ENCODE measurements at regions not wholly inside any gene's neighbourhood (a gene's known extent, or its start where the extent isn't known, plus 50 kb on each side); places are given as distances from the start of the nearest gene placed in this dataset.
"Not testable (repeated sequence)": the region's sequence is repeated elsewhere in the genome, so short reads cannot be mapped to it uniquely, and the experiment has no call there.

- CTCF ChIA-PET (ENCODE audit: unreplicated experiment); POLR2A ChIA-PET; H4K20me1 ChIP-seq (ENCODE audit: insufficient read depth, low read length); intact Hi-C loops (cut with micrococcal nuclease; ENCODE audit: unreplicated experiment); H3K4me3 ChIP-seq (ENCODE audit: low read depth, low read length, poor library complexity, severe bottlenecking); H3K36me3 ChIP-seq (ENCODE audit: insufficient read depth, low read length); H3K9me2 ChIP-seq (ENCODE audit: insufficient read depth, low read length); H2AFZ ChIP-seq (ENCODE audit: low read length); BruUV-seq (replicated peaks); DNase-seq (ENCODE audit: low spot score); H3K9me3 ChIP-seq (ENCODE audit: low read length); H3K4me2 ChIP-seq (ENCODE audit: low read length); H3K27ac ChIP-seq (ENCODE audit: low read depth, low read length, poor library complexity, severe bottlenecking); H3K4me1 ChIP-seq (ENCODE audit: insufficient read depth, low read length, poor library complexity, severe bottlenecking); H3K79me2 ChIP-seq (ENCODE audit: insufficient read depth, low read depth, low read length): not testable (repeated sequence)
Observed at GRCh38 chr7:32662509-32662908, 167.2 kb downstream of the AVL9 start.

GRCh38 chr7:32661929-32662328, 166.6 kb downstream of the AVL9 start:
- Histone ChIP-seq H3K9me2 (ENCODE audit: insufficient read depth, low read length) (no peaks in the 10 kb centered on the region), H3K4me2 (ENCODE audit: low read length) (no peak overlapping the region), H2AFZ (ENCODE audit: low read length) (no peak overlapping the region), H3K36me3 (ENCODE audit: insufficient read depth, low read length) (no peaks in the 10 kb centered on the region), H3K4me1 (ENCODE audit: insufficient read depth, low read length, poor library complexity, severe bottlenecking) (no peaks in the 10 kb centered on the region), H3K27ac (ENCODE audit: low read depth, low read length, poor library complexity, severe bottlenecking) (no peak overlapping the region), H3K9me3 (ENCODE audit: low read length) (no peaks in the 10 kb centered on the region), H3K79me2 (ENCODE audit: insufficient read depth, low read depth, low read length) (no peaks in the 10 kb centered on the region), H4K20me1 (ENCODE audit: insufficient read depth, low read length) (no peaks in the 10 kb centered on the region), H3K4me3 (ENCODE audit: low read depth, low read length, poor library complexity, severe bottlenecking) (no peak overlapping the region)
- ChIA-PET POLR2A (interaction anchor here (0.7 kb wide), 1 partner anchor 454 kb away, joined by 3 read pairs; no protein-coding TSS in a partner anchor), CTCF (ENCODE audit: unreplicated experiment) (no interaction called here)
- TF ChIP-seq EZH2phosphoT487 (IDR thresholded peaks at IDR 0.05; ENCODE audit: borderline replicate concordance, low read depth, low read length) (no peak), CTCF (conservative IDR thresholded peaks at IDR 0.05; ENCODE audit: low read length) (no peak)
- intact Hi-C loops (cut with micrococcal nuclease; ENCODE audit: unreplicated experiment): no loop called here
- no TSS peak for BruUV-seq (replicated peaks)
- no peak for DNase-seq (ENCODE audit: low spot score)

GRCh38 chr7:32661501-32661900, 166.2 kb downstream of the AVL9 start:
- Histone ChIP-seq H4K20me1 (ENCODE audit: insufficient read depth, low read length) (no peaks in the 10 kb centered on the region), H3K4me1 (ENCODE audit: insufficient read depth, low read length, poor library complexity, severe bottlenecking) (no peaks in the 10 kb centered on the region), H2AFZ (ENCODE audit: low read length) (no peak overlapping the region), H3K4me2 (ENCODE audit: low read length) (no peak overlapping the region), H3K9me2 (ENCODE audit: insufficient read depth, low read length) (no peaks in the 10 kb centered on the region), H3K9me3 (ENCODE audit: low read length) (no peaks in the 10 kb centered on the region), H3K27ac (ENCODE audit: low read depth, low read length, poor library complexity, severe bottlenecking) (no peak overlapping the region), H3K36me3 (ENCODE audit: insufficient read depth, low read length) (no peaks in the 10 kb centered on the region), H3K79me2 (ENCODE audit: insufficient read depth, low read depth, low read length) (no peaks in the 10 kb centered on the region), H3K4me3 (ENCODE audit: low read depth, low read length, poor library complexity, severe bottlenecking) (no peak overlapping the region)
- CTCF ChIA-PET (ENCODE audit: unreplicated experiment): no interaction called here
- no peak for DNase-seq (ENCODE audit: low spot score)
- intact Hi-C loops (cut with micrococcal nuclease; ENCODE audit: unreplicated experiment): no loop called here
- BruUV-seq (replicated peaks): no TSS peak
- TF ChIP-seq EZH2phosphoT487 (IDR thresholded peaks at IDR 0.05; ENCODE audit: borderline replicate concordance, low read depth, low read length) (no peak), CTCF (conservative IDR thresholded peaks at IDR 0.05; ENCODE audit: low read length) (no peak)
- POLR2A ChIA-PET: interaction anchor here (0.7 kb wide), 3 partner anchors 424 to 982 kb away, joined by 3 read pairs; no protein-coding TSS in a partner anchor
